Fibroblast of lung (primary cell): ENCODE measurements at regions not wholly inside any gene's neighbourhood (a gene's known extent, or its start where the extent isn't known, plus 50 kb on each side); places are given as distances from the start of the nearest gene placed in this dataset.

Experiments used
- DNase-seq, 2 donors: peaks; one replicate each; pipeline versions ENCODE4 v3.0.0 to v3.0.0-alpha.2; 2010; ENCODE audit warnings: low read depth in 2 of 2
- H2AFZ ChIP-seq: 2 replicates; pipeline ENCODE4 v1.5.1; 2012; ENCODE audit warnings: low read length, control low read depth, inconsistent platforms
- H3K27ac ChIP-seq: 2 replicates; pipeline ENCODE4 v1.5.1; 2011; ENCODE audit warnings: low read length, control low read depth; ENCODE audit not compliant: insufficient read depth
- H3K27me3 ChIP-seq: 2 replicates; pipeline ENCODE4 v1.5.1; 2011; ENCODE audit warnings: mild to moderate bottlenecking, low read length; ENCODE audit not compliant: control insufficient read depth, insufficient read depth
- H3K36me3 ChIP-seq: 2 replicates; pipeline ENCODE4 v1.5.1; 2011; ENCODE audit warnings: low read length; ENCODE audit not compliant: control insufficient read depth, insufficient read depth
- H3K4me1 ChIP-seq: 2 replicates; pipeline ENCODE4 v1.5.1; 2011; ENCODE audit warnings: low read length; ENCODE audit not compliant: control insufficient read depth, insufficient read depth; ENCODE audit errors: extremely low read depth
- H3K4me2 ChIP-seq: 2 replicates; pipeline ENCODE4 v1.5.1; 2011; ENCODE audit warnings: low read length, control low read depth; ENCODE audit not compliant: insufficient read depth; ENCODE audit errors: extremely low read depth
- H3K4me3 ChIP-seq, 4 experiments: fragments of 200-600 bp in 1 of 4; sonication (generic) in 1 of 4; replicated peaks in 1 of 4; 2 replicates each; pipeline ENCODE4 v1.5.1; 2011 to 2016; ENCODE audit warnings: low read length in 4 of 4, low read depth in 3 of 4, mild to moderate bottlenecking in 3 of 4, control low read depth in 2 of 4, inconsistent platforms in 1 of 4, mixed read lengths in 1 of 4; ENCODE audit not compliant: insufficient read depth in 1 of 4; ENCODE audit errors: control extremely low read depth in 1 of 4
- H3K79me2 ChIP-seq: 2 replicates; pipeline ENCODE4 v1.5.1; 2012; ENCODE audit warnings: mild to moderate bottlenecking, low read length, inconsistent platforms; ENCODE audit not compliant: control insufficient read depth, insufficient read depth
- H3K9ac ChIP-seq: 2 replicates; pipeline ENCODE4 v1.5.1; 2011; ENCODE audit warnings: mild to moderate bottlenecking, low read length, control low read depth; ENCODE audit not compliant: insufficient read depth
- H3K9me3 ChIP-seq: 2 replicates; pipeline ENCODE4 v1.5.1; 2012; ENCODE audit warnings: low read depth, low read length; ENCODE audit not compliant: control insufficient read depth, insufficient read depth
- H4K20me1 ChIP-seq: 2 replicates; pipeline ENCODE4 v1.5.1; 2011; ENCODE audit warnings: low read length; ENCODE audit not compliant: control insufficient read depth, insufficient read depth; ENCODE audit errors: extremely low read depth
- CTCF ChIP-seq, 2 donors: IDR thresholded peaks in 1 of 2; conservative IDR thresholded peaks in 1 of 2; 1 replicate in 1 of 2; 2 replicates in 1 of 2; pipeline ENCODE4 v1.5.1; 2011 to 2012; ENCODE audit warnings: low read length in 2 of 2, control low read depth in 1 of 2, inconsistent platforms in 1 of 2, low read depth in 1 of 2, mild to moderate bottlenecking in 1 of 2
- EZH2 ChIP-seq: IDR thresholded peaks from 2 replicates; pipeline ENCODE4 v1.5.1; 2012; ENCODE audit warnings: low read length, control low read depth, mild to moderate bottlenecking; ENCODE audit errors: missing control alignments

GRCh38 chr6:50353603-50354002 is 303.9 kb upstream of the DEFB112 start:
- no peaks in the 10 kb centered on the region for H3K79me2 ChIP-seq
- TF ChIP-seq EZH2 (no peak), CTCF (conservative IDR thresholded peaks at IDR 0.05 in 1 of 2, IDR thresholded peaks at IDR 0.05 in 1 of 2; ENCODE audit: low read depth in 1 of 2, low read length in 2 of 2) (no peak)
- H3K27ac ChIP-seq, result no peak overlapping the region
- no peak for DNase-seq
- H2AFZ ChIP-seq, result no peak overlapping the region
- no peak overlapping the region for H3K4me2 ChIP-seq
- no peak overlapping the region for H3K4me3 ChIP-seq
- H3K4me1 ChIP-seq, result no peaks in the 10 kb centered on the region
- no peaks in the 10 kb centered on the region for H3K36me3 ChIP-seq
- H3K9ac ChIP-seq, result no peak overlapping the region
- H3K27me3 ChIP-seq, result no peaks in the 10 kb centered on the region
- H4K20me1 ChIP-seq, result no peaks in the 10 kb centered on the region
- H3K9me3 ChIP-seq, result no peaks in the 10 kb centered on the region

- Histone ChIP-seq H3K79me2 (no peaks in the 10 kb centered on the region), H3K9ac (no peak overlapping the region)
These were observed 308.4 kb upstream of the DEFB112 start for GRCh38 chr6:50358113-50358512.

GRCh38 chr6:50361641-50362331 is 312.1 kb upstream of the DEFB112 start:
- no peak overlapping the region for H2AFZ ChIP-seq
- H3K4me2 ChIP-seq, result no peak overlapping the region
- H3K27ac ChIP-seq, result no peak overlapping the region
- no peaks in the 10 kb centered on the region for H3K4me1 ChIP-seq
- no peaks in the 10 kb centered on the region for H3K36me3 ChIP-seq
- no peaks in the 10 kb centered on the region for H3K27me3 ChIP-seq
- no peak overlapping the region for H3K9ac ChIP-seq
- no peak overlapping the region for H3K4me3 ChIP-seq
- H3K9me3 ChIP-seq, result no peaks in the 10 kb centered on the region
- DNase-seq, result peak in 1 of 2 donors; percentile 6
- H3K79me2 ChIP-seq, result no peaks in the 10 kb centered on the region
- no peaks in the 10 kb centered on the region for H4K20me1 ChIP-seq
- no peak for TF ChIP-seq CTCF (conservative IDR thresholded peaks at IDR 0.05 in 1 of 2, IDR thresholded peaks at IDR 0.05 in 1 of 2; ENCODE audit: low read depth in 1 of 2, low read length in 2 of 2)

More at GRCh38 chr6:50358113-50358512, 308.4 kb upstream of the DEFB112 start:
- H3K4me1 ChIP-seq, result no peaks in the 10 kb centered on the region
- no peak overlapping the region for H3K27ac ChIP-seq
- H3K4me3 ChIP-seq, result no peak overlapping the region
- H4K20me1 ChIP-seq, result no peaks in the 10 kb centered on the region
- no peak overlapping the region for H2AFZ ChIP-seq
- no peak for TF ChIP-seq CTCF (conservative IDR thresholded peaks at IDR 0.05 in 1 of 2, IDR thresholded peaks at IDR 0.05 in 1 of 2; ENCODE audit: low read depth in 1 of 2, low read length in 2 of 2)
- DNase-seq, result no peak
- no peaks in the 10 kb centered on the region for H3K9me3 ChIP-seq
- no peak overlapping the region for H3K4me2 ChIP-seq
- no peaks in the 10 kb centered on the region for H3K27me3 ChIP-seq
- no peaks in the 10 kb centered on the region for H3K36me3 ChIP-seq
